Body of pancreas (tissue), 4 donors: ENCODE measurements at regions not wholly inside any gene's neighbourhood (a gene's known extent, or its start where the extent isn't known, plus 50 kb on each side); places are given as distances from the start of the nearest gene placed in this dataset.
A peak's percentile ranks its signal among the peaks of the same experiment; 100 is the strongest.

Experiments used
- ATAC-seq: fragments of 150-250 bp; one replicate; pipeline ENCODE4 v1.9.1; 2016
- DNase-seq, 4 donors: peaks; one replicate each; pipeline ENCODE4 v3.0.0-alpha.2; 2019
- H3K27ac ChIP-seq, 4 donors: fragments of 200-600 bp; sonication (generic); 1 replicate in 3 of 4; 2 replicates in 1 of 4; pipeline versions ENCODE4 v1.5.1 to v1.6.1; 2016 to 2019; ENCODE audit warnings: mild to moderate bottlenecking in 1 of 4, mixed read lengths in 1 of 4, moderate library complexity in 1 of 4
- H3K27me3 ChIP-seq, 2 donors: fragments of 200-600 bp; sonication (generic); one replicate each; pipeline ENCODE4 v1.6.0; 2016; ENCODE audit warnings: mild to moderate bottlenecking in 1 of 2
- H3K36me3 ChIP-seq, 2 donors: fragments of 200-600 bp; sonication (generic); replicated peaks in 1 of 2; 2 replicates each; pipeline ENCODE4 v1.5.1; 2016; ENCODE audit warnings: low read depth in 2 of 2; ENCODE audit not compliant: insufficient read depth in 1 of 2
- H3K4me1 ChIP-seq: fragments of 200-600 bp; sonication (generic); one replicate; pipeline ENCODE4 v1.6.0; 2016
- H3K4me3 ChIP-seq, 2 donors: fragments of 200-600 bp; sonication (generic); 1 replicate in 1 of 2; 2 replicates in 1 of 2; pipeline ENCODE4 v1.5.1; 2016 to 2019
- H3K9me3 ChIP-seq, 3 donors: fragments of 200-600 bp; sonication (generic); 1 replicate in 2 of 3; 2 replicates in 1 of 3; pipeline ENCODE4 v1.5.1; 2016
- POLR2A ChIP-seq, 3 donors: fragments of 450-650 bp; IDR thresholded peaks; one replicate each; pipeline ENCODE4 v1.6.1; 2016; ENCODE audit warnings: antibody characterized with exemption in 3 of 3, mild to moderate bottlenecking in 2 of 3
- WGBS, 2 donors: methylation state at CpG; one replicate each; pipeline ENCODE4 v1.1.5; 2017; 5-methylcytosine and 5-hydroxymethylcytosine counted together
- intact Hi-C: fragments of 100-400 bp; cut with DNase I; formaldehyde crosslinking; loops from one replicate; pipeline ENCODE4 v1.15.1; 2023
- TF ChIP-seq, protein P1 (sequence below), 7 experiments: fragments of 450-650 bp in 4 of 7; fragments of 200-600 bp in 3 of 7; sonication (generic) in 3 of 7; IDR thresholded peaks; one replicate each; pipeline ENCODE4 v1.5.1; 2016 to 2019; ENCODE audit warnings: antibody characterized with exemption in 7 of 7

- WGBS, 2 donors = 40 to 42% methylated on average over 1 of the region's 1 CpG
Measured at GRCh38 chr3:27848826-27849225, 126.7 kb upstream of the EOMES start.

GRCh38 chr3:27859821-27860220 is 137.7 kb upstream of the EOMES start:
- peak; percentile 22 to 34 (median 28) for DNase-seq
- no peak overlapping the region for H3K4me3 ChIP-seq
- intact Hi-C loops = no loop called here
- H3K27me3 ChIP-seq = no peaks in the 10 kb centered on the region
- no peak for TF ChIP-seq POLR2A (IDR thresholded peaks at IDR 0.05)
- TF ChIP-seq, protein P1, sequence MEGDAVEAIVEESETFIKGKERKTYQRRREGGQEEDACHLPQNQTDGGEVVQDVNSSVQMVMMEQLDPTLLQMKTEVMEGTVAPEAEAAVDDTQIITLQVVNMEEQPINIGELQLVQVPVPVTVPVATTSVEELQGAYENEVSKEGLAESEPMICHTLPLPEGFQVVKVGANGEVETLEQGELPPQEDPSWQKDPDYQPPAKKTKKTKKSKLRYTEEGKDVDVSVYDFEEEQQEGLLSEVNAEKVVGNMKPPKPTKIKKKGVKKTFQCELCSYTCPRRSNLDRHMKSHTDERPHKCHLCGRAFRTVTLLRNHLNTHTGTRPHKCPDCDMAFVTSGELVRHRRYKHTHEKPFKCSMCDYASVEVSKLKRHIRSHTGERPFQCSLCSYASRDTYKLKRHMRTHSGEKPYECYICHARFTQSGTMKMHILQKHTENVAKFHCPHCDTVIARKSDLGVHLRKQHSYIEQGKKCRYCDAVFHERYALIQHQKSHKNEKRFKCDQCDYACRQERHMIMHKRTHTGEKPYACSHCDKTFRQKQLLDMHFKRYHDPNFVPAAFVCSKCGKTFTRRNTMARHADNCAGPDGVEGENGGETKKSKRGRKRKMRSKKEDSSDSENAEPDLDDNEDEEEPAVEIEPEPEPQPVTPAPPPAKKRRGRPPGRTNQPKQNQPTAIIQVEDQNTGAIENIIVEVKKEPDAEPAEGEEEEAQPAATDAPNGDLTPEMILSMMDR (IDR thresholded peaks at IDR 0.05) = no peak
- WGBS, 2 donors = 81 to 89% methylated on average over 1 of the region's 1 CpG
- H3K9me3 ChIP-seq = no peaks in the 10 kb centered on the region
- ATAC-seq = peak; percentile 89
- H3K27ac ChIP-seq = no peak overlapping the region
- H3K4me1 ChIP-seq = peaks cover 16% of the 10 kb centered on the region
- H3K36me3 ChIP-seq = no peaks in the 10 kb centered on the region

More at GRCh38 chr3:27848826-27849225, 126.7 kb upstream of the EOMES start:
- Histone ChIP-seq H3K27ac (no peak overlapping the region), H3K4me3 (no peak overlapping the region), H3K4me1 (no peaks in the 10 kb centered on the region), H3K36me3 (no peaks in the 10 kb centered on the region), H3K9me3 (peaks cover 0 to 6% (median 0%) of the 10 kb centered on the region in 3 donors), H3K27me3 (no peaks in the 10 kb centered on the region)
- TF ChIP-seq POLR2A (IDR thresholded peaks at IDR 0.05) = no peak
- TF ChIP-seq, protein P1 (IDR thresholded peaks at IDR 0.05) = no peak
- intact Hi-C loops = no loop called here
- ATAC-seq (no peak), DNase-seq (no peak)

DNA sequence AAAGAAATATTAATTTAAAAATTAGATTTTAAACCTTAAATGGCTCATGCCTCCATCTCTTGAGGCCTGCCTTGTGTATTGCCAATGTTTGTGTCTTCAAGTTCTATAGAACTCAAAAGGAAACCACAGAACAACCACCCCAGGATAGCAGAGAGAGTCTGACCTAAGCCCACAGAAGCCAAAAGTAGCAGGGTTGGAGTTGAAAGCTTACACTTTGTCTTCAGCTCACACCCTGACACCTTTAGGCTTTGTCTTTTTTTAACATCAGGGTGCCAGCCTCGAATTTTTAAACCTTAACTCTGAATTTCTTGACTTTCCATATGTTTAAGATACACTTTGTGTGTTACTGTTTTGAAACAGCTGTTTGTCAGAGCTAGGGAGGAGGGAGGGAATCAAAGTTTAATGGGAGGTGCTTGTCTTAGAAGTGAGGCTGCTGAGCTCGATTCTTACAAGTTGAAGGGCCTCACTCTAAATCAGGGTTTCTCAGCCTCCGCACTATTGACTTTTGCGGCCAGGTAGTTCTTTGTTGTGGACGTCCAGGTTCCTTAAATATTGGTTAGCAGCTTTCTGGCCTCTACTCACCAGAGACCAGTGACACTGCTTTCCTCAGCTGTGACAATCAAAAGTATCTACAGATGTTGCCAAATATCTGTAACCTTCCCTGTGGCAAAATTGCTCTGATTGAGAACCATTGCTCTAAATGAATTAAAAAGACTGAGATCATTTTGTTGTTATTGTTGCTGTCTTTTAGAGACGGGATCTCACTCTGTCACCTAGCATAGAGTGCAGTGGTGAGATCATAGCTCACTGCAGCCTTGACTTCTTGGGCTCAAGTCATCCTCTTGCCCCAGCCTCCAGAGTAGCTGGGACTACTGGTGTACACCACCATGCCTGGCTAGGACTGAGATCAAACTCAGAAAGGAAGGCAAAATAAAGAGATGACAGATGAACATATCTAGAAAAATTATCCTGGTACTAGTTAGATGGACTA is 139.2 kb upstream of the EOMES start:
- no peak for ATAC-seq

GRCh38 chr3:27865731-27866130 is 143.6 kb upstream of the EOMES start:
- Histone ChIP-seq H3K4me3 (no peak overlapping the region), H3K27me3 (no peaks in the 10 kb centered on the region), H3K9me3 (peaks cover 0 to 14% (median 0%) of the 10 kb centered on the region in 3 donors), H3K4me1 (peaks cover 4% of the 10 kb centered on the region), H3K36me3 (no peaks in the 10 kb centered on the region), H3K27ac (no peak overlapping the region)
- no peak for ATAC-seq
- no peak for DNase-seq
- no peak for TF ChIP-seq POLR2A (IDR thresholded peaks at IDR 0.05)
- TF ChIP-seq, protein P1 (IDR thresholded peaks at IDR 0.05) = no peak
- intact Hi-C loops = no loop called here

More for the DNA sequence above, 139.2 kb upstream of the EOMES start:
- Histone ChIP-seq H3K27me3 (no peaks in the 10 kb centered on the region), H3K36me3 (no peaks in the 10 kb centered on the region), H3K4me3 (no peak overlapping the region), H3K4me1 (peaks cover 16% of the 10 kb centered on the region), H3K27ac (no peak overlapping the region), H3K9me3 (no peaks in the 10 kb centered on the region)
- WGBS, 2 donors = 67 to 74% methylated on average over 6 of the region's 6 CpGs
- intact Hi-C loops = no loop called here
- TF ChIP-seq, protein P1 (IDR thresholded peaks at IDR 0.05) = no peak
- TF ChIP-seq POLR2A (IDR thresholded peaks at IDR 0.05) = no peak
- no peak for DNase-seq
